Mesenchymal stem cell (in vitro differentiated cells and primary cell): ENCODE measurements at regions not wholly inside any gene's neighbourhood (a gene's known extent, or its start where the extent isn't known, plus 50 kb on each side); places are given as distances from the start of the nearest gene placed in this dataset.

ENCODE experiments used
- DNase-seq: peaks from one replicate; pipeline ENCODE4 v3.0.0-alpha.2; 2013
- H2AFZ ChIP-seq: one replicate; pipeline ENCODE4 v1.6.1; 2013; ENCODE audit warnings: low read depth, mild to moderate bottlenecking, control low read depth, inconsistent platforms, low read length, moderate library complexity
- H2AK5ac ChIP-seq: 2 replicates; pipeline ENCODE4 v1.6.1; 2013; ENCODE audit warnings: low read length, moderate library complexity, mild to moderate bottlenecking, inconsistent platforms; ENCODE audit not compliant: severe bottlenecking
- H2BK120ac ChIP-seq: one replicate; pipeline ENCODE4 v1.6.1; 2013; ENCODE audit warnings: low read depth, mild to moderate bottlenecking, inconsistent platforms, low read length, moderate library complexity
- H2BK12ac ChIP-seq, 2 experiments: one replicate each; pipeline ENCODE4 v1.6.1; 2013; ENCODE audit warnings: inconsistent platforms in 2 of 2, low read length in 2 of 2, mild to moderate bottlenecking in 2 of 2, moderate library complexity in 2 of 2, control low read depth in 1 of 2
- H2BK15ac ChIP-seq: one replicate; pipeline ENCODE4 v1.6.1; 2013; ENCODE audit warnings: mild to moderate bottlenecking, low read depth, inconsistent platforms; ENCODE audit not compliant: poor library complexity, severe bottlenecking
- H2BK5ac ChIP-seq: 2 replicates; pipeline ENCODE4 v1.6.1; 2013; ENCODE audit warnings: low read depth, mild to moderate bottlenecking, low read length, control low read depth, inconsistent platforms; ENCODE audit not compliant: poor library complexity, severe bottlenecking
- H3K14ac ChIP-seq, 2 experiments: one replicate each; pipeline ENCODE4 v1.6.1; 2013; ENCODE audit warnings: inconsistent platforms in 2 of 2, low read length in 2 of 2, control low read depth in 1 of 2, mild to moderate bottlenecking in 1 of 2, moderate library complexity in 1 of 2
- H3K18ac ChIP-seq, 2 experiments: one replicate each; pipeline ENCODE4 v1.6.1; 2013; ENCODE audit warnings: inconsistent platforms in 2 of 2, low read length in 2 of 2, control low read depth in 1 of 2, low read depth in 1 of 2, mild to moderate bottlenecking in 1 of 2
- H3K23ac ChIP-seq, 2 experiments: one replicate each; pipeline ENCODE4 v1.6.1; 2013; ENCODE audit warnings: inconsistent platforms in 2 of 2, low read length in 2 of 2, mild to moderate bottlenecking in 2 of 2, moderate library complexity in 2 of 2, control low read depth in 1 of 2
- H3K27ac ChIP-seq: 2 replicates; pipeline ENCODE4 v1.5.1; 2013; ENCODE audit warnings: mild to moderate bottlenecking, moderate library complexity, low read length, control low read depth, inconsistent platforms; ENCODE audit not compliant: poor library complexity, severe bottlenecking
- H3K27me3 ChIP-seq, 2 experiments: 2 replicates each; pipeline versions ENCODE4 v1.6.1 to v1.7.0; 2013; ENCODE audit warnings: low read length in 2 of 2, mild to moderate bottlenecking in 2 of 2, moderate library complexity in 2 of 2, control low read depth in 1 of 2, inconsistent platforms in 1 of 2; ENCODE audit not compliant: control insufficient read depth in 1 of 2, insufficient read depth in 1 of 2
- H3K36me3 ChIP-seq, 2 experiments: 2 replicates each; pipeline versions ENCODE4 v1.6.1 to v1.7.0; 2013; ENCODE audit warnings: low read length in 2 of 2, control low read depth in 1 of 2, inconsistent platforms in 1 of 2, low read depth in 1 of 2, mild to moderate bottlenecking in 1 of 2; ENCODE audit not compliant: insufficient read depth in 2 of 2, control insufficient read depth in 1 of 2
- H3K4ac ChIP-seq, 2 experiments: one replicate each; pipeline ENCODE4 v1.6.1; 2013; ENCODE audit warnings: inconsistent platforms in 2 of 2, low read length in 2 of 2, mild to moderate bottlenecking in 2 of 2, moderate library complexity in 2 of 2, control low read depth in 1 of 2, low read depth in 1 of 2
- H3K4me1 ChIP-seq: 2 replicates; pipeline ENCODE4 v1.6.1; 2013; ENCODE audit warnings: low read depth, low read length, control low read depth; ENCODE audit not compliant: control insufficient read depth, insufficient read depth
- H3K4me2 ChIP-seq: 2 replicates; pipeline ENCODE4 v1.6.1; 2013; ENCODE audit warnings: low read length, mild to moderate bottlenecking, inconsistent platforms; ENCODE audit not compliant: poor library complexity, severe bottlenecking
- H3K4me3 ChIP-seq, 2 experiments: 2 replicates each; pipeline versions ENCODE4 v1.5.1 to v1.7.0; 2013; ENCODE audit warnings: low read length in 2 of 2, mild to moderate bottlenecking in 2 of 2, control low read depth in 1 of 2, low read depth in 1 of 2; ENCODE audit not compliant: insufficient read depth in 1 of 2
- H3K79me1 ChIP-seq: replicated peaks from 2 replicates; pipeline ENCODE4 v1.6.1; 2013; ENCODE audit warnings: mild to moderate bottlenecking, control low read depth, low read length, inconsistent platforms; ENCODE audit not compliant: poor library complexity, severe bottlenecking
- H3K9ac ChIP-seq: 2 replicates; pipeline ENCODE4 v1.7.0; 2013; ENCODE audit warnings: mild to moderate bottlenecking, low read length, moderate library complexity
- H3K9me3 ChIP-seq: 2 replicates; pipeline ENCODE4 v1.7.0; 2013; ENCODE audit warnings: mild to moderate bottlenecking, low read length; ENCODE audit not compliant: control insufficient read depth
- H4K8ac ChIP-seq: one replicate; pipeline ENCODE4 v1.6.1; 2013; ENCODE audit warnings: inconsistent platforms, mild to moderate bottlenecking, low read length, moderate library complexity
- H4K91ac ChIP-seq: one replicate; pipeline ENCODE4 v1.6.1; 2013; ENCODE audit warnings: mild to moderate bottlenecking, low read length, inconsistent platforms
- WGBS: methylation state at CpG from one replicate; pipeline ENCODE4 v1.1.7; 2013; ENCODE audit warnings: mixed read lengths; 5-methylcytosine and 5-hydroxymethylcytosine counted together

DNA sequence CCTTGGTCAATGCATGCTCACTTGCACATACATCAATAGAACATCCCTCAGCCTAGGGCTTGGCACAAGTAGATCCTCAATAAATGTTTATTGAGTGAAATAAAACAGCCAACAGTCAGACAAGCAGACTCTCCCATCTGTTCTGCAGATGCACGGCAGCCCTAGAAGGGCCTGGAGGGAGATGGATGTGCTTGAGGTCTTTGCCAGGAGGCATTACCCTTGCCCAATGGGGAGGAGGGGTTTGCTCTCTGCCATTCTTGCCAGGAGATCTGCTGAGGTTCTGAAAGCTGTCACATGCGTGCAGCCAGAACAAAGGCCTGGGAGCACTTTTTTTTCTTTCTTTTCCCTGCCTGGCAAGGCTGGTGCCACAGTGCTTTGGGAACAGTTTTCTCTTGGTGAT, 349.3 kb upstream of the THRB start:
- Histone ChIP-seq H3K23ac (no peak overlapping the region), H2BK15ac (no peak overlapping the region), H3K18ac (no peak overlapping the region), H4K91ac (no peak overlapping the region), H2AFZ (no peak overlapping the region), H2BK120ac (no peak overlapping the region), H3K14ac (no peak overlapping the region), H3K4me2 (no peak overlapping the region), H3K36me3 (no peaks in the 10 kb centered on the region), H3K4ac (no peak overlapping the region), H3K27me3 (peaks cover 0 to 4% of the 10 kb centered on the region in 2 experiments), H2BK12ac (no peak overlapping the region), H3K4me3 (no peak overlapping the region), H2AK5ac (no peak overlapping the region), H4K8ac (no peak overlapping the region), H3K27ac (no peak overlapping the region), H3K79me1 (no peaks in the 10 kb centered on the region), H3K4me1 (no peaks in the 10 kb centered on the region), H3K9ac (no peak overlapping the region), H2BK5ac (no peak overlapping the region), H3K9me3 (no peaks in the 10 kb centered on the region)
- no peak for DNase-seq
- WGBS: 88% methylated on average over 2 of the region's 2 CpGs

DNA sequence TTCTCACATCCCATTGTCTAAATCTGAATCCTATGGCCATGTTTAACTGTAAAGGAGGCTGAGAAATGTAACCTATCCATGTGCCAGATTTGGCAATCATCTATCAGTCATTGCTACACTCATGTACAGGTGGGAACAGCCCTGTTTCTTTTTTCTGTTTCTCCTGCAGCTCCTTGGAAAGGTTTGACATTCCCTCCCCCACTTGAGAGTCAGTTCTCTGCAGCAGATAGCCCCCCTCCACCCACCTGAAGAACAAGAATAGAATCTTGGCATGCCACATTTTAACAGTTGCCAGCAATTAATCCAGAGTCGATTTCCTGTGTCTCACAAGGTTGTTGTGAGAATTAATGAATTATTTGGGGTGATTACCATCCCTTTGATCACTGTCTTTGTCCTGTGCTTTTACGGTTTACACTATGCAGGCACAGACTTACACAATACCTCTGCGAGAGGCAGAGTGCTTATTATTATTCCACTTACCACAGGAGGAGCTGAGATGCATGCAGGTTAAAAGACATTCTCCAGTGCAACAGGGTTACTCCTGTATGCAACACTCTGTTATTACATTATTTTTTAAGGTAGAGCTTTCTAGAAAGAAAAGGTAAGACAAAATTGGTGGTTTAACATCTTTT, 351.0 kb upstream of the THRB start:
- no peak for DNase-seq
- Histone ChIP-seq H2BK15ac (no peak overlapping the region), H2BK120ac (no peak overlapping the region), H3K4me2 (no peak overlapping the region), H3K36me3 (no peaks in the 10 kb centered on the region), H3K14ac (no peak overlapping the region), H3K4me1 (no peaks in the 10 kb centered on the region), H3K18ac (no peak overlapping the region), H3K27me3 (peaks cover 0 to 4% of the 10 kb centered on the region in 2 experiments), H3K9ac (no peak overlapping the region), H3K4ac (no peak overlapping the region), H3K27ac (no peak overlapping the region), H3K9me3 (no peaks in the 10 kb centered on the region), H3K4me3 (no peak overlapping the region), H3K23ac (no peak overlapping the region), H4K8ac (no peak overlapping the region), H2BK5ac (no peak overlapping the region), H2AK5ac (no peak overlapping the region), H2AFZ (no peak overlapping the region), H2BK12ac (no peak overlapping the region), H4K91ac (no peak overlapping the region), H3K79me1 (no peaks in the 10 kb centered on the region)
- WGBS: 82% methylated on average over 2 of the region's 3 CpGs

DNA sequence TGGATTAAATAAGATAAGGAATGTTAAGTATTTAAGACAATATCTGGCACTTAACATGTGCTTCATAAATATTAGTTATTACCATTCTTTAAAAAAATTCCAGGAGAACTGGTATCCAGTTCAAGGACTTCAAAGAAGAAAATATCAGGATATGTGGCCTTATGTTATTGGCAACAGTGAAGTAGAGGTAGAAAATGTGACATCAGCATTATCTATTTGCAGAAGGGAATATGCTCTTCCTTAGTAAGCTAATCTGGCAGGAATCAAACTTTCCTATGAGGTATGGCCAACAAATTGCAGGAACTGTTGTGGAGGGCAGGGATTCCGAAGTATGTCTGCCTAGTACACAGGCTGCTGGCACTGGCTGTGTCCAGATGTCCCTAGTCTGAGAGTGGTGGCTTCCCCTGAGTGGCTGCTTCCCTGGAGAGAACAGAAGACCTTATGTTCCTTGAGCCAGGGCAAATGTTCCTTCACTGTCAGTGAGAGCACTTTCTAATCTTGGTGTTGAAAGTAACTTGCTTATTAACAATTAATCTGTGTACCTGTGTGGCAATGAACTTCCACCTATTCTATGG, 351.7 kb upstream of the THRB start:
- H3K27me3 ChIP-seq: peaks cover 0 to 4% of the 10 kb centered on the region in 2 experiments
- no peak overlapping the region for H2BK5ac ChIP-seq
- H3K4ac ChIP-seq: no peak overlapping the region
- no peak overlapping the region for H2AFZ ChIP-seq
- no peak overlapping the region for H3K9ac ChIP-seq
- no peak overlapping the region for H3K18ac ChIP-seq
- H3K4me3 ChIP-seq: no peak overlapping the region
- H4K91ac ChIP-seq: no peak overlapping the region
- no peak overlapping the region for H3K4me2 ChIP-seq
- H3K27ac ChIP-seq: no peak overlapping the region
- H3K4me1 ChIP-seq: no peaks in the 10 kb centered on the region
- H2BK15ac ChIP-seq: no peak overlapping the region
- H2BK120ac ChIP-seq: no peak overlapping the region
- H2BK12ac ChIP-seq: no peak overlapping the region
- no peak overlapping the region for H4K8ac ChIP-seq
- no peaks in the 10 kb centered on the region for H3K9me3 ChIP-seq
- WGBS: 88% methylated on average over 1 of the region's 1 CpG
- no peak for DNase-seq
- no peaks in the 10 kb centered on the region for H3K79me1 ChIP-seq
- no peaks in the 10 kb centered on the region for H3K36me3 ChIP-seq
- no peak overlapping the region for H3K23ac ChIP-seq
- no peak overlapping the region for H3K14ac ChIP-seq
- H2AK5ac ChIP-seq: no peak overlapping the region

DNA sequence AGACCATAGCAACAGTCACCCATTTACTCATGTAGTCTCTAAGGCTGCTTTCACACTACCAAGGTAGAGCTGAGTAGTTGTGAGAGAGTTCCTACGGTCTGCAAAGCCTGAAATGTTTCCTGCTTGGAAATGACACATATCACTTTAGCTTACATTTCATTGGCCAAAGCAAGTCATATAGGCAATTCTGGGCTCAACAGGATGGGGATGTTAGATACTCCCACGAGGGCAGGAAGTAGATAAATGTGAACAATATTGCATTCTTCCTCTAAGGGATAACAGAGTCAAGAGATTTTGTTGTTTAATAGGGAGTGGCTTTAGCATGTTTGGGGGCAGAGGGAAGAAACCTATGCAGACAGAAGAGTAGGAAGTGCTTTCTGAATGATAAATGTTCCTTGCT, 355.6 kb upstream of the THRB start:
- H2BK5ac ChIP-seq: no peak overlapping the region
- no peaks in the 10 kb centered on the region for H3K9me3 ChIP-seq
- H3K4me2 ChIP-seq: no peak overlapping the region
- no peak overlapping the region for H2BK120ac ChIP-seq
- H3K4me1 ChIP-seq: no peaks in the 10 kb centered on the region
- H4K8ac ChIP-seq: no peak overlapping the region
- no peak overlapping the region for H3K9ac ChIP-seq
- no peak overlapping the region for H3K4ac ChIP-seq
- no peak overlapping the region for H2BK15ac ChIP-seq
- no peak overlapping the region for H2AFZ ChIP-seq
- H3K27me3 ChIP-seq: no peaks in the 10 kb centered on the region
- H2AK5ac ChIP-seq: no peak overlapping the region
- H3K18ac ChIP-seq: no peak overlapping the region
- no peak overlapping the region for H3K23ac ChIP-seq
- WGBS: 72% methylated on average over 2 of the region's 2 CpGs
- no peak overlapping the region for H3K14ac ChIP-seq
- no peak overlapping the region for H4K91ac ChIP-seq
- H3K4me3 ChIP-seq: no peak overlapping the region
- no peak overlapping the region for H3K27ac ChIP-seq
- no peaks in the 10 kb centered on the region for H3K79me1 ChIP-seq
- H2BK12ac ChIP-seq: no peak overlapping the region
- H3K36me3 ChIP-seq: no peaks in the 10 kb centered on the region
- DNase-seq: no peak
